ENCODE measurements at regions not wholly inside any gene's neighbourhood (a gene's known extent, or its start where the extent isn't known, plus 50 kb on each side); places are given as distances from the start of the nearest gene placed in this dataset.

DNA sequence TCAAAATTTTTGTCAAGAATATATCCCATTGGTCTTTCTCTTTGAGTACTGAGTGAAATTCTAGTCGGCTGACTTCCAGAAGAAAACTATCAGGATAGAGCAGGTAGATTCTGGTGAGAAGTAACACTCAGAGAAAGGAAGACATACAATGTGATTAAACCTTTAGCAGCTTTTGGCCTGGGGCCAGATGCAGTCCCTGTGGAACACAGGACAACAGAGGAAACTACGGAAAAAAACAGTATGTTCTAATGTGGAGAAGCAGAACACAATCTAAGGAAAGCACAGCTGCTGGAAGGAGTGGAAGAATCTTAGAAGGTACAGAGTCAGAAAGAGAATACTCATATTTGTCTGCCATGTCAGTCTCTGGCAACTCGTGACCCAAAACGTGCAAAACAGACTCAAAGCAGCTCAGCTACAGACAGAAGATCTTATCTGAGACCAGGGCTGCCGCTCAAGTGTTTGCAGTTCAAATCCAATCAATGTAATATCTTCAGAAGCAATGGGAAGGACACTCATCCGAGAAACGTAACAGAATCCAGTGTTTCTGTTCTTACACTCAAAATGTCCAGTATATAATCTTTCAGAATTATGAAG lies 283.8 kb downstream of the MRPL39 start:
- DNase-seq, result no peak

DNA sequence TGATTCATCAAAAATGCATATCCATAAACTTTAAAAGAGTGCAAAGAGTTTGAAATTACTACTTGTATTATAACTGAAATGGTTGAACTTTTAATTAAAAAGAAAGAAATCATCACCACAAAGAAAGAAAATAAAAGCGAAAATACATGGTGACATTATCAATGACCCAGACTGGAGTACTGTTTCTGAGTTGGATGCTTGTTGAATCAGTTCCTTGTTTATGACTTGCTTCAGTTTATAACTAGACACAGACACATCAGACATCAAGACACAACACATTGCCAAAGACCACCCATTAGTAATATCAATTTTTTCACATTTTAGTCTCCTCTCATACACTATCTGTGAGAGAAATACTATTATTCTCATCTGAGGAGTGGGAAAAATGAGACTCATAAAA lies 293.0 kb downstream of the MRPL39 start:
- DNase-seq, result no peak

DNA sequence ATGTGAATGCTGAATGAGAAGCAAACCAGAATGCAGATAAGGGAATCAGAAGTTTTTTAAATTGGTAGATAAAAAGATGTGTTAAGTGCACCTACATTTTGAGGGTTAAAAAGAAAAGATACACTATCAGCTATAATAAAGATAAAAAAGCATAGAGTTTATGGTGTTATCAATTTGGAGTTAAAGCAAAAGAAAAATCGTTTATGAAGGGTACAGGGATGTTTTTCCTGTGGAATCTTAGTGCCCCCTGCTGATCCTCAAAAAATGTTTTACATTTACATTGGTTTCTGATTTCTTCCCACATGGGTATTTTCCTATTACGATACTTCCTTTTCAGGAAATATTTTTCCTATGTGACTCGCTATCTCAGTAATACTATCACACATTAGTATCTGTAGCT lies 293.5 kb downstream of the MRPL39 start:
- DNase-seq, result no peak

DNA sequence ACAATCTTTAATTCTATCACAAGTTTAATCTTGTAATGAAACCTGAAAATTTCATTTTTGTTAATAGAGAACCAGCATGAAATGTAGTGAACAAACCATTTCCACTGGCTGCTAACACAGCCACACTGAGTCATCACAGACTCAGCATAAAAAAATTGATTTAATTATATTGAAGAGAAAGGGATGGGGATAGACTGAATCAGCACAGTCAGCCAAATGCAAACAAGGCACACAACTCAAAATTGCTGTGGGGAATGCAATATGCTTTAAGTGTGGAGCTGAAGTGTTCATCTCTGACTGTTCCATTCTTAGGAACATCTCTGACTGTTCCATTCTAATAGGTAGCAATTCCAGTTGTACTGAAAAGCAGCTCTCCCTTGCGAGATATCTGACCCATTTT lies 299.8 kb downstream of the MRPL39 start:
- DNase-seq, result no peak

DNA sequence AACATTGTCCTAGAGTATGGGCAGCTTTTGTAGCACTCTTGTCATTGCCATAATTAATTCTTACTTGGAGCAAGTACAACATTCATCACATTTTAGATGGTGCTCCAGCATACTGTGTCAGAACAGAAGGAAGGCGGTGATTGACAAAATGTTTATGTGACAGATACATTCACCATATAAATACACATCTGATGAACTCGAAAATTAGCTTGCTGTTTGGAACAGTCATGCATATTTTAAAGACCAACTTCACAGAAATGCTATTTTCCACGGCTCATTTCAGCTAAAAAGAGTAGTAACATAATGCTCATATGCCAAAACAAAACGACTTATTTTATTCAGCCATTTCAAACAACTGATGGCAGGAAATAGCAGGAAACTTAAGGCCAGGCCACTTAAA lies 302.7 kb downstream of the MRPL39 start:
- DNase-seq, result no peak

DNA sequence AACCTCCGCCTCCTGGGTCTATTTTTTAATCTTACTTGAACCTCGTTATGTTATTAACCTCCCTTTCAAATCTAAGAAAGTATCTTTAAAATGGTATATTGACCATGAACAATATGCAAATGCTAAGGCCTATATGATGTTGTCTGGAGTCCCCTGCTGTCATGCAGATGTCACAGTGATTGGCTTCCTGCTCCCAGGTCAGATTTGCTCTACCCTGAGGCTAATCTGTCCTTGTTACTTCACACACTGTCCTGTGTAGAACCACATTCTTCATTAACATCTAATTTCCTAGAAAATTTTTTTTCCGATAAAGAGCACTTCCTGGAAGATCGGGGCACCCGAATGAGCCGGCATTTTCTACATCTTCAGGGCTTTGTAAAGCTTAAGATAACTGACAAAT lies 306.6 kb downstream of the MRPL39 start:
- no peak for DNase-seq

DNA sequence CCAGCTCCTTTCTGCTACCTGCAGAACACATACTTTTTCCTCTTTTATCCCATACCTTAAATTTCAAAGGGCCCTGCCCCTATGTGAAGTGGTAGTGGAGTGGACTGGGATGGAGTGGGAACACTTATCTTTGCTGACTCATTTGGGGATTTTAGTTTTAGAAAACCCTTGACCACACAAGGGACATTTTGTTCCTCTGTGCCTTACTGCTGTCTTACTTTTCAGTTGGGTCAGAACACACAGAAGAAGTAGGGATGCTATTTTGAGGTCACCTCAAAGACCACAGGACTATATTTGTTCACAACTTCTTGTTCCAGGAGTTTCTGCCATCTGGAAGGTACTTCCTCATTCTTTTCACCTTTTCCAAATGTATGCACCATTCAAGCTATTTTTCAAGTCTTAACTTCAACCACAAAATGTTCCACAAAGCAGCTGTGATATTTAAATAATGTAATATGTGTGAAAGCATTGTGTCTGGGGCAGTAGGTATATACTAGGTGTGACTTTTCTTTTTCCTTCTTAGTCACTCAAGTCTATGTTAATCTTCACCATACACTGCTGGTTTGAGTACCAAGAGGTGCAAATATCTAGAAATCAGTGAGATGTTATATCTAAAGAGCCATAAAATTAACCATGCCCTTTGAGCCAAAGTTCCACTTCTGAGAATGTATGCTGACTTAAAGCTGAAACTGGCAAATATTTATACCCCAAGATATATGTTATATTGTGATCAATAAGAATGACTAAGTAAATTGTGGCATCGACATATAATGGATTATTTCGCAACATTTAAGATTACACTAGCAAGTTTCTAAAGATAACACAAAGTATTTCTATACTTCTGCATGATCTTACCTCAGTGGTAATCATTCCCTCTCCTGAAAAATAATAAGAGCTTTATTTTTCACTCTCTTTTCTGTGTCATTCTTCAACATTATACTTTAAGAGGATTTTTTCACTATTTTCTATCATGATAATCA lies 308.5 kb downstream of the MRPL39 start:
- no peak for DNase-seq

DNA sequence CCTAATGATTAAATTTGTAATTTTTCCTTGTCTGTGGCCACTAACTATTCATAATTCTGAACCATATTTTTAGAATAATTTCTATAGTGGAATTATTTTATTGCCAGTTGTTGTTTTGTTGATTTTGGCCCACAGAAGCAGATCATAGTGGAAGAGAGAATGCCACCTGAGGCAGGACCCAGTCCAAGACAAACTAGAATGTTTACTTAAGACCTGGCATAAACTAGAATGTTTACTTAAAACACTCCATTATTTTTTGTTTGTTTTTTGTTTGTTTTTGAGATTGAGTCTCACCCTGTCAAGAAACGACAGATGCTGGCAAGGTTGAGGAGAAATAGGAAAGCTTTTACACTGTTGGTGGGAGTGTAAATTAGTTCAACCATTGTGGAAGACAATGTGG lies 310.2 kb downstream of the MRPL39 start:
- no peak for DNase-seq

DNA sequence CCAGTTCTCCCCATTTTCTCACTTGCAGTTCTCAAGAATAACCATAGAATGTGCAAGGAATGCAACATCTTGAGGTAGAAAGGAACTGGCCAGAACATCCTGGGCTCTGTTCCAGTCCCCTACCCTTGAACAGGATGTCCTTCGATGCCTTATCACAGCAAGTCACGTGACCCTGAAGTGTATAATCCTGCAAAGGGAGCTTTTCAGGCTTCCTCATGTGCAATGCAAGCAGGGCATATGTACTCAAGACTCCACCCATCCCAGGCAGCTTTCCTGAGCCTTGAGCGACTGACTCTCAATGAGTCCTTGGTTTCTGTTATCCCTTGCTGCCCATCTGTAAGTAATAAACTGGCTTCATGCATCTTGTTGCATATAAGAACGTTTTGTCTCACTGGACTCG lies 311.0 kb downstream of the MRPL39 start:
- no peak for DNase-seq

DNA sequence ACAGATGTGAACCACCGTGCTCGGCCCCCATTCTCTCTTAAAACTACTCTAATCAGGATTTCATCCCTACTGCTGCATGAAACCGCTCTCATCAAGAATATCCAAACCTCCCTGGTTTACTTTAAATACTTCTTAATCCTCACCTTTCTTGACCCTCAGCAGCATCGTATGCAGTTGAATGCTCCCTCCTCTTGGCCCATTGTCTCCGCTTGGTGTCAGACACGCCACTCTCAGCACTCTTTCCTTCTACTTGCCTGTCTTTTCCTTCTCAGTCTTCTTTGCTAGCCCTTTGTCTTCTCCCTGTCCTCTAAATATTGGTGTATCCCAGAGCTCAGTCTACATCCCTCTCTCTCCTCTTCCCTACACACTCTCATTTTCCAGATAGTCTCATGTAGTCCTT lies 314.9 kb downstream of the MRPL39 start:
- no peak for DNase-seq

DNA sequence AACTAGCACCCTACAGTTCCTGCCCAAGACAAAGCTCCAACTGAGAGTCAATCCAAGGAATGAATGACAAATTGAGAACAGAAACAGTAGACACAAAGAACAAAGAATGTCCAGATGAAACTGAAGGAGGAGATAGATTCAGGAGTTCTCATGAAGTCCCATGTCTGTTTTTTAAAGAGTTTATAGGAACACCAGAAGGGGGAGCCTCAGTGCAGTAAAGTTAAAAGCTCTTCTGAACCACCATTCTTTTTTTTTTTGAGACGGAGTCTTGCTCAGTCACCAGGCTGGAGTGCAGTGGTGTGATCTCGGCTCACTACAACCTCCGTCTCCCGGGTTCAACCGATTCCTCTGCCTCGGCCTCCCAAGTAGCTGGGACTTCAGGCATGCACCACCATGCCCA lies 323.6 kb downstream of the MRPL39 start:
- DNase-seq, result no peak

DNA sequence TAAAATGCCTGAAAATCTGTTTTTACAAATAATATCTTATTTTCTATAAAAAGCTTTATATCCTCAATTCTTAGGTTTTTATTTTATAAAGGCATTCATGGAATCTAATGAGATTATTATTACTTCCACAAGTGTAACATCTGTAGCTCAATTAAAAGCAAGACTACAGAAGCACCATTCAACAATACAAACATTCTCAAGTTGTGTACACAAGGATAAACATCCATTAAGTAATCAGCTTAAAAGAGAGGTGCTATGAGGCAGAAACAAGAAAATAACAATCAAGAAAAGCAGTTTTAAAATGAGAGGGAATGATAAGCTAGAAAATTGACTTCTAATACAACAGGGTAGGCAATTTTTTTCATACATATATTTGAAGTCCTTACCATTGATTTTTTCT lies 326.1 kb downstream of the MRPL39 start:
- no peak for DNase-seq

DNA sequence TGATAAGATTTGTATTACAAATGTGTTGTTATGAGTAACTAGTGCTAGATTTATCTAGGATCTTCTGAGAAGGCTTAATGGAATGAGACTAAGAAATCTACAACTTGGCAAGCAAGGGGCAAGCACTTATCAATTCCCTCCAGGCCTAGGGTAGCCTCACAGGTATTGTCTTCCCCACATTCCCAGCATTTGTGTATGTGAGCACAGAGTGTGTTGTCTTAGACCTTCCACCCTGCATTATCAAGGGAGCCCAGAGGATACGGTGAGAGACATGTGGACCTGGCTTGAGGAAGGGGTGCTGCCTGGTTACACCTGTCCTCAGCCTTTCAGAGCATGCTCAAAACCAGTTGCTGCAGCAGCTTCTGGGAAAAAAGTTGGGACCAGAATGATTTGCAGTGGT lies 327.2 kb downstream of the MRPL39 start:
- no peak for DNase-seq

DNA sequence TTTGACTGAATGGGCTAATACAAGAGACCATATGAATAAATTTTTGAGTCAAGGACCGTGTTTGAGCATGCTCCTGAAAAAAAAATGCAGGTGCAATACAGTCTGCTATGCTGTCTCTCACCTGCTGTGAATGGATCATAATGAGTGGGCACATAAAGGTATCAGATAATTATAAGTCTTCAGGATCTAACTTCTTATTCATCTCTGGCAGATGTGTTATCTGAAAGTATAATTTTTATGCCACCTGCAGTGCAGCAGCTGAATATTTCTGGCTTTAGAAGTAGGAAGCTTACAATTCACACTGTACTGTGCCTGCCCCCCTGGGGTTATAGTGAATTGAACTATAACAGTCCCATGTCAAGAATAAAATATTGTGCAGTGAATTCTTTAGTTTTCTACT lies 333.3 kb downstream of the MRPL39 start:
- no peak for DNase-seq

DNA sequence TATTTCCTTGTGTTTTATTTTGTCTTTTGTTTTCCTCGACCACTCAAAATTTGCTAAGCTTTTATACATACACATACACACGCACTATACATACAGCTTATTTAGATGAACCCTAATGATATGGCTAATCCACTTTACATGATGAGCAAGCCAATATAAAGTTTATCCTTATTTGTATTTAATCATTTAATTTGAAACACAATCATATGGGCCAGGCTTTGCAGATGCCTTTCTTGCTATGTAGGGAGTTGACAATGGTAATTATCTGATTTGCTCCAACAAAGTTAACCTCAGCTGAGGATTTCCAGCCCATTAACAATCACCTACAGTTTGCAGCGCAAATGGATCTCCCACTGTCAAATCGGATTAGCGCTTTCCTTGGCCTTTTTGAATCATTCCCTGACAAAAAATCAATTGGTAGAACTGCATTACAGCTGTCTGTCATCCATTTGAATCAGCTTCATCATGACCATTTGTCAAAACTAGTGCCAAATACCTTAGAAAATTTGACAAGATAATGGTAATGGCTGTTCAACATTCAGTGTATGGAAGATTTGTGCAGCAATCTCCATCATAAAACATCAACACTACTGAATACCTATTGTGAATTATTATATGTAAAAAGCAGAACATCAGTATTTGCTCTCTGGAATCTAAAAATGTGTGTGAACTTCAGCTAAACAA lies 352.6 kb downstream of the MRPL39 start:
- no peak for DNase-seq

DNA sequence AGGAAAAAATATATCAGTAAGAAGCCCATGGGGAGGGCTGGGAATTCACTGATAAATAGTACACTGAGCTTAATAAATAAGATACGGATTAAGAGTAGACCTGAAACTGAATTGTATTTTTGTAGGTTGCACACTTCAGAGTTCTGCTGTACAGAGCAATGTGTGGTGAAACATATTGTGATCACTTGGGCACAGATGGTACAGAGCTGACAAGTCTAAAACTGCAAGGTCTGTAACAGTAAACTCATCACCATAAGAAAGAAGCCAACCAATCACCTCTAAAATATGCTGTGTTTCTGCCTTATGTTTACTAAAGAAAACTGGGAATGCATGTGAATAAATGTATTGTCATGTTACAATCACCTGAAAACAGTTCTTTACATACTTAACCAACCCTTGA lies 360.7 kb downstream of the MRPL39 start:
- no peak for DNase-seq

DNA sequence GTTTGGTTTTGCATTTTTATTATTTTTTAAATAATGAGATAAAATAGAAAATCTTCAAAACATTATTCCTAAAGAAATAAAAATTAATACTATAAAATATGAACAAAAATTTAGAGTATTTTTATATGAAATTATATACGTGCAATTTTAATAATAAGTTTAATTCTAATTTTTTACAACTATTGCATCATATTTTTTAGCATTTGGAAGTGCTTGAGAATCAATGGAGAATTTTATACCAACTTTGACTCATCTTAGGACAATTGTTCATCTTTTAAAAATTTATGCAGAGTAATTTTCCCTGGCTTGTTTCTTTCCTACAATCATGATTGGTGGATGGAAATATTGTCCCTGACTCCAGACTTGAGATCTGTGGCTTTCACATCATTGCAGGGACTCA lies 362.5 kb downstream of the MRPL39 start:
- DNase-seq, result no peak

DNA sequence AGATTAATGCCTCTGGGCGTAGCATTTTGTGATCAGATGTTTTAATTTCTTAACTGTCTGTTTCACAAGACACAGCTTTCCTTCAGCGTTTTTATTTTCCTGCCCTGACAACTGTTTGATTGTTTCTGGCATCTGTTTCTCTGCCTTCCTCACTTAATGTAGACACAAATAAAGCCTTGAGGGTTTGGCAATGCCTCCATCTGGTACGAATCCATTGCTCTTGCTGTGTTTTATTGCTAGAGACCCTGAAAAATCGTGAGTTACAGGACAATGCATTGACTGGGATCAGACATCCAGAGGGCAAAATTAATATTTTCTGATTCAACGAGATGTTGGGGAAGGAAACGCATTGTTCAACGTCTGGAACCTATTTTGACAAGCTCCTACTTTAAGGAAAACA lies 363.5 kb downstream of the MRPL39 start:
- no peak for DNase-seq

DNA sequence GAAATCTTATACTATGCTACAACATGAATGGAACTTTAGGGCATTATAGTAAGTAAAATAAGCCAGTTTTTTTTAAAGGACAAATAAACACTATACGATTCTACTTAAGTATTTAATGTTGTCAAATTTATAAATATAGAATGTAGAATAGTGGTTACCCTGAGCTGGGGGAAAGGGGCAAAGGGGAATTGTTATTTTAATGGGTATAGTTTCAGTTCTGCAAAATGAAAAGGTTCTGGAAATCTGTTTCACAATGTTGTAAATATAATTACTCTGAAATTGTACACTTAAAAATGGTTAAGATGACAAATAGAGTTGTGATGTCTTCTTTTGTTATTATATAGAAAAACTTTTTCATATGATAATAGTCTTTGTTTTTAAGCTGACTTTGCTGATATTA lies 366.3 kb downstream of the MRPL39 start:
- DNase-seq, result no peak

DNA sequence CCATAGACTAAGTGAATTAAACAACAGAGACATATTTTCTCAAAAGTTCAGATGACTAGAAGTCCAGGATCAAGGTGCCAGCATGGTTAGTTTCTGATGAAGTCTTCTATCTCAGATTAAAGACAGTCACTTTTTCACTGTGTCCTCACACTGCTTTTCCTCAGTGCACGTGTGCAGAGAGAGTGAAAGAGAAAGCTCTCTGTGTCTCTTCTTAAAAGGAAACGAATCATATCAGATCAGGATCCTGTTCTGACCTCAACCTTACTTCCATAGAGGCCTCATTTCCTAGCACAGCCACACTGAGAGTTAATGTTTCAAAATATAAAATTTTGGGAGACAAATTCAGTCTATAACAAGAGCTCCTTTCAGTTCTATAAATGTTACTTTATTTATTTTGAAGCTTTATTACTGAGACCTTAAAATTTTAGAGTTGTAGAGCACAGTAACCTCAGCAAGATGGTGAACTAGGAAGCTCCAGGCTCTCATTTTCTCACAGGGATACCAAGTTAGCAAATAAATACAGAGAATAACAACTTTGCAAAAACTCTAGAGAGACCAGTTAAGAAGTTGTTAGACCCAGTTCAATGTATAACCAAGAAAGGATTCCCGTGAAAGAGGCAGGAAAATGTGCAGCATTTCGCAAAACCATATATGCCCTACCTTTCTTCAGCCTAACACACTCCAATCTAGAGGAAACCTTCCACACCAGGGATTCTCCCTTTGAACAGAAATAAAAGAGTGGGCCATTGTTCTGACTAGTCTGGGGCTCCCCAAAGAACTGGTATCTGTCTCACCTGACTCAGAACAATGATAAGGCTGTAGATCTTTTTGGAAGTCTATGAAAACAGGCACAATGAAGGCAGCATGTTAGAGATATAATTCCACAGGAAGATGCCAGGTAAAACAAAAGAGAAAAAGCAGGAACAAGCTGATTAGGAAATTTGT lies 372.2 kb downstream of the MRPL39 start:
- no peak for DNase-seq

DNA sequence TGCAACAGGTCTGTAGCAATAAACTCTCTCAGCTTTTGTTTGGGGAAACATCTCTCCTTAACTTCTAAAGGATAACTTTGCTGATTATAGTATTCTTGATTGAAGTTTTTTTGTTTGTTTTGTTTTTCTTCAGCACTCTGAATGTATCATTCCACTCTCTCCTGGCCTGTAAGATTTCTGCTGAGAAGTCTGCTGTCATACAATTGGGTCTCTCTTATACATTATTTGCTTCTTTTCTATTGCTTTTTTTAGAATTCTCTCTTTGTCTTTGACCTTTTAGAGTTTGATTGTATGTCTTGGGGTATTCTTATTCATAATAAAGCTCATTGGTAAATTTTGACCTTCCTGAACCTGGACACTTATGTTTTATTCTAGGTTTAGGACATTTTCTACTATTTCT lies 386.3 kb downstream of the MRPL39 start:
- DNase-seq, result no peak

DNA sequence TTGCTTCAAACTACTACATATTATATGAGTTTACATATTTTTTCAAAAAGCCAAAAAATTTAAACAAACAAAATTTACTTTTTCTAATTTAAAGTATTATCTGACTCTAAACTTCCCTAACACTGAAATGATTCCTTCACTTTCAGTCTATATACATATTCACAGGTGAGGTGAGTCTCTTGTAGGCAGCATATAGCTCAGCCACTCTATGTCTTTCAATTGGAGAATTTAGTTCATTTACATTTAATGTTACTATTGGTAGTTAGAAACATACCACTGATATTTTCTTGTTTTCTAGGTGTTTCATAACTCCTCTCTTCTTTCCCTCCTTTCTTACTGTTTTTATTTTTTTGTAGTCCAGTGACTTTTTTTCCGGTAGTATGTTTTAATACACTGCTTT lies 387.1 kb downstream of the MRPL39 start:
- DNase-seq, result no peak

All from CD4-positive, alpha-beta T cell treated with Interleukin-6 for 4 hours (primary cell).